ENCODE measurements at regions not wholly inside any gene's neighbourhood (a gene's known extent, or its start where the extent isn't known, plus 50 kb on each side); places are given as distances from the start of the nearest gene placed in this dataset.

- ChIA-PET CTCF (no interaction called here), POLR2A (ENCODE audit: unreplicated experiment) (no interaction called here)
- Histone ChIP-seq H3K79me2 (ENCODE audit: low read depth) (no peaks in the 10 kb centered on the region), H3K4me3 (no peak overlapping the region), H3K4me1 (replicated peaks; ENCODE audit: insufficient read depth) (peaks cover 16% of the 10 kb centered on the region), H3K9me2 (ENCODE audit: insufficient read depth) (no peaks in the 10 kb centered on the region), H3K27me3 (ENCODE audit: insufficient read depth, low read depth) (no peaks in the 10 kb centered on the region), H4K20me1 (ENCODE audit: insufficient read depth) (no peaks in the 10 kb centered on the region), H3K27ac (no peak overlapping the region), H3K4me2 (no peak overlapping the region), H2AFZ (no peak overlapping the region), H3K36me3 (ENCODE audit: low read depth) (no peaks in the 10 kb centered on the region), H3K9me3 (ENCODE audit: insufficient read depth, low read depth) (no peaks in the 10 kb centered on the region; the same call in 1 of the 2 replicates), H3F3A (ENCODE audit: insufficient read depth, low read depth) (0 out of 2 replicates have a peak, but pooled peaks cover 5% of the 10 kb centered on the region)
- intact Hi-C loops (cut with micrococcal nuclease; ENCODE audit: unreplicated experiment): no loop called here
- TF ChIP-seq, protein P1, sequence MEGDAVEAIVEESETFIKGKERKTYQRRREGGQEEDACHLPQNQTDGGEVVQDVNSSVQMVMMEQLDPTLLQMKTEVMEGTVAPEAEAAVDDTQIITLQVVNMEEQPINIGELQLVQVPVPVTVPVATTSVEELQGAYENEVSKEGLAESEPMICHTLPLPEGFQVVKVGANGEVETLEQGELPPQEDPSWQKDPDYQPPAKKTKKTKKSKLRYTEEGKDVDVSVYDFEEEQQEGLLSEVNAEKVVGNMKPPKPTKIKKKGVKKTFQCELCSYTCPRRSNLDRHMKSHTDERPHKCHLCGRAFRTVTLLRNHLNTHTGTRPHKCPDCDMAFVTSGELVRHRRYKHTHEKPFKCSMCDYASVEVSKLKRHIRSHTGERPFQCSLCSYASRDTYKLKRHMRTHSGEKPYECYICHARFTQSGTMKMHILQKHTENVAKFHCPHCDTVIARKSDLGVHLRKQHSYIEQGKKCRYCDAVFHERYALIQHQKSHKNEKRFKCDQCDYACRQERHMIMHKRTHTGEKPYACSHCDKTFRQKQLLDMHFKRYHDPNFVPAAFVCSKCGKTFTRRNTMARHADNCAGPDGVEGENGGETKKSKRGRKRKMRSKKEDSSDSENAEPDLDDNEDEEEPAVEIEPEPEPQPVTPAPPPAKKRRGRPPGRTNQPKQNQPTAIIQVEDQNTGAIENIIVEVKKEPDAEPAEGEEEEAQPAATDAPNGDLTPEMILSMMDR (conservative IDR thresholded peaks at IDR 0.05): no peak
- TF ChIP-seq EZH2 (IDR thresholded peaks at IDR 0.05; ENCODE audit: low read depth): no peak
- no TSS peak for BruUV-seq (replicated peaks)
- no peak for DNase-seq
Observed at GRCh38 chr1:221900678-221901077, 158.8 kb upstream of the DUSP10 start.

DNA sequence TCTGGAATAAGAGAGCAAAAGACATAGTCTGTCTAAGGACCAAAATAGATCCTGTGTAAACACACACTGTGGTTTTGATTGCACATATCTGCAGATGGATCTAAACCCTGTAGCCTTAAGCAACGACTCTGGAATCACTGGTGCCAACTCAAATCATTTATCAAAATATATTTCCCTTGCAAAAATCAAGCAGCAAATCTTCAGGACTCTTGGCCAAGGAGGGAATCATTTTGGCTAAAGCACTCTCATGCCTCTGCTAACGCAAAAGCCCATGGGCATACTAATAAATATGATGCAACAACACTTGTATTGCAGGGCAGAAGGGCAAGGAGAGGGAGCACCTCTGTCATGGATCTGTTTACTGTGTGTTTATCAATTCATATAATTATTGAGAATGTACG, 155.4 kb upstream of the DUSP10 start:
- peaks cover 19% of the 10 kb centered on the region for H3K4me1 ChIP-seq (replicated peaks; ENCODE audit: insufficient read depth)
- H3K79me2 ChIP-seq (ENCODE audit: low read depth): no peaks in the 10 kb centered on the region
- peak overlapping the region; percentile 16 for H3K4me2 ChIP-seq
- no peaks in the 10 kb centered on the region for H3K9me2 ChIP-seq (ENCODE audit: insufficient read depth)
- no peaks in the 10 kb centered on the region for H4K20me1 ChIP-seq (ENCODE audit: insufficient read depth)
- TF ChIP-seq, protein P1 (conservative IDR thresholded peaks at IDR 0.05): no peak
- no peak for TF ChIP-seq EZH2 (IDR thresholded peaks at IDR 0.05; ENCODE audit: low read depth)
- intact Hi-C loops (cut with micrococcal nuclease; ENCODE audit: unreplicated experiment): no loop called here
- H3K27ac ChIP-seq: no peak overlapping the region
- no peaks in the 10 kb centered on the region for H3K36me3 ChIP-seq (ENCODE audit: low read depth)
- peaks cover 4% of the 10 kb centered on the region for H3K9me3 ChIP-seq (ENCODE audit: insufficient read depth, low read depth)
- peaks cover 5% of the 10 kb centered on the region; the same call in 1 of the 2 replicates for H3F3A ChIP-seq (ENCODE audit: insufficient read depth, low read depth)
- H2AFZ ChIP-seq: no peak overlapping the region
- no peak overlapping the region for H3K4me3 ChIP-seq
- POLR2A ChIA-PET (ENCODE audit: unreplicated experiment): no interaction called here
- no peaks in the 10 kb centered on the region for H3K27me3 ChIP-seq (ENCODE audit: insufficient read depth, low read depth)
- BruUV-seq (replicated peaks): no TSS peak
- DNase-seq: peak in 1 of 2 experiments; percentile 68
- CTCF ChIA-PET: no interaction called here

DNA sequence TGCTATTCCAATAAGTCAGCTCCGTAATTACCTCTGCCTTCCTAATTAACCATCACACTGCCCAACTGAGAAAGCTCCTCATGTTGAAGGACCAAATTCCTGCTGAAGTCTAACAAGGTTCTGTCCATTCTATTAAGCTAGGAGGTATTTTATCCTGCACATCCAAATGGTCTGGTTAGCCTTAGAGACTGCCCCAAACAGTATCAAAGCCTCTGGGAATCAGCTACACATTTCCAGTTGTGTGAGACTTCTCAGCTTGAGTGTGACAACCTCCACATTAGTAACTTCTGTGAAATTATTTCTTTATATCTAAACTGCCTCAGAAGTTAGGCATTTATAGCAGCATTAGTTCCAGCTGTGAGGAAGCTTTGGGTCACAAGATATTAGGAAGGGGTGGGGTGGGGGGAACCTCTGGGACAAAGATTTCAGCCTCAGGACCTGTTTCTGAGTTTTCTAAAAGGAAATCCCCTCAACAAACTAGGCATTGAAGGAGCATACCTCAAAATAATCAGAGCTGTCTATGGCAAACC, 150.5 kb upstream of the DUSP10 start:
- peak overlapping the region; percentile 14 for H3K4me2 ChIP-seq
- no peaks in the 10 kb centered on the region for H3K36me3 ChIP-seq (ENCODE audit: low read depth)
- no peak for TF ChIP-seq EZH2 (IDR thresholded peaks at IDR 0.05; ENCODE audit: low read depth)
- H3K9me2 ChIP-seq (ENCODE audit: insufficient read depth): no peaks in the 10 kb centered on the region
- POLR2A ChIA-PET (ENCODE audit: unreplicated experiment): no interaction called here
- no TSS peak for BruUV-seq (replicated peaks)
- no peaks in the 10 kb centered on the region for H4K20me1 ChIP-seq (ENCODE audit: insufficient read depth)
- peaks cover 4% of the 10 kb centered on the region for H3K9me3 ChIP-seq (ENCODE audit: insufficient read depth, low read depth)
- peak overlapping the region; percentile 33 for H3K27ac ChIP-seq
- no peak for DNase-seq
- peaks cover 22% of the 10 kb centered on the region for H3F3A ChIP-seq (ENCODE audit: insufficient read depth, low read depth)
- CTCF ChIA-PET: no interaction called here
- H3K4me3 ChIP-seq: no peak overlapping the region
- no peaks in the 10 kb centered on the region for H3K79me2 ChIP-seq (ENCODE audit: low read depth)
- H3K4me1 ChIP-seq (replicated peaks; ENCODE audit: insufficient read depth): peaks cover 47% of the 10 kb centered on the region
- H3K27me3 ChIP-seq (ENCODE audit: insufficient read depth, low read depth): no peaks in the 10 kb centered on the region
- intact Hi-C loops (cut with micrococcal nuclease; ENCODE audit: unreplicated experiment): no loop called here
- no peak overlapping the region for H2AFZ ChIP-seq

GRCh38 chr1:221891708-221892107, 149.8 kb upstream of the DUSP10 start:
- Histone ChIP-seq H3K4me3 (no peak overlapping the region), H3K27ac (peak overlapping the region; percentile 33), H3K9me3 (ENCODE audit: insufficient read depth, low read depth) (peaks cover 4% of the 10 kb centered on the region), H3K4me2 (peak overlapping the region; percentile 14), H3K27me3 (ENCODE audit: insufficient read depth, low read depth) (no peaks in the 10 kb centered on the region), H3K79me2 (ENCODE audit: low read depth) (no peaks in the 10 kb centered on the region), H2AFZ (no peak overlapping the region), H3K4me1 (replicated peaks; ENCODE audit: insufficient read depth) (peaks cover 43% of the 10 kb centered on the region), H3K9me2 (ENCODE audit: insufficient read depth) (no peaks in the 10 kb centered on the region), H4K20me1 (ENCODE audit: insufficient read depth) (no peaks in the 10 kb centered on the region), H3F3A (ENCODE audit: insufficient read depth, low read depth) (peaks cover 23% of the 10 kb centered on the region), H3K36me3 (ENCODE audit: low read depth) (no peaks in the 10 kb centered on the region)
- CTCF ChIA-PET: no interaction called here
- TF ChIP-seq, protein P1 (conservative IDR thresholded peaks at IDR 0.05): no peak
- no peak for TF ChIP-seq EZH2 (IDR thresholded peaks at IDR 0.05; ENCODE audit: low read depth)
- peak in 1 of 2 experiments; percentile 72 for DNase-seq
- POLR2A ChIA-PET (ENCODE audit: unreplicated experiment): no interaction called here
- no TSS peak for BruUV-seq (replicated peaks)
- intact Hi-C loops (cut with micrococcal nuclease; ENCODE audit: unreplicated experiment): no loop called here

Data from PC-9 (cell line).